Adrenal gland (tissue), 5 donors: ENCODE measurements at regions not wholly inside any gene's neighbourhood (a gene's known extent, or its start where the extent isn't known, plus 50 kb on each side); places are given as distances from the start of the nearest gene placed in this dataset.

Experiments
- CTCF ChIP-seq, 6 experiments: fragments of 450-650 bp in 4 of 6; fragments of 200-600 bp in 2 of 6; sonication (generic) in 1 of 6; IDR thresholded peaks; 1 replicate in 5 of 6; 2 replicates in 1 of 6; pipeline versions ENCODE4 v1.5.1 to v1.8.0; 2016 to 2021; ENCODE audit warnings: antibody characterized with exemption in 6 of 6, mild to moderate bottlenecking in 2 of 6, moderate library complexity in 1 of 6
- POLR2A ChIP-seq, 2 donors: fragments of 450-650 bp; IDR thresholded peaks; one replicate each; pipeline ENCODE4 v1.6.1; 2017; ENCODE audit warnings: antibody characterized with exemption in 2 of 2, mild to moderate bottlenecking in 2 of 2, moderate library complexity in 1 of 2
- donor health status: DM: no; HTN: no; CAD: no.

- TF ChIP-seq CTCF (IDR thresholded peaks at IDR 0.05), result no peak
- no peak for TF ChIP-seq POLR2A (IDR thresholded peaks at IDR 0.05)
These were observed 54.7 kb upstream of the RBM47 start for GRCh38 chr4:40684404-40684803.
